Activated CD8-positive, alpha-beta T cell treated with anti-CD3 and anti-CD28 coated beads for 36 hours (primary cell): ENCODE measurements at regions not wholly inside any gene's neighbourhood (a gene's known extent, or its start where the extent isn't known, plus 50 kb on each side); places are given as distances from the start of the nearest gene placed in this dataset.

Experiments
- ATAC-seq: fragments of 200-7000 bp; cut with Tn5 transposase; one replicate; pipeline ENCODE4 v1.10.0; 2021; ENCODE audit warnings: mild to moderate bottlenecking, moderate library complexity
- CTCF ChIA-PET: fragments of 350-600 bp; sonication (Branson Sonifier 250); formaldehyde crosslinking; loops from one replicate; lab custom pipeline; 2021; ENCODE audit warnings: antibody characterized with exemption; lab: Charles Lee
- POLR2A ChIA-PET: fragments of 350-600 bp; sonication (Branson Sonifier 250); formaldehyde crosslinking; loops from one replicate; lab custom pipeline; 2021; ENCODE audit warnings: antibody characterized with exemption; lab: Charles Lee
- DNase-seq: peaks from one replicate; pipeline ENCODE4 v3.0.0-alpha.2; 2020
- H3K27ac Mint-ChIP-seq: one replicate; pipeline ENCODE4 v1.8.0; 2021; ENCODE audit warnings: mild to moderate bottlenecking, mixed read lengths
- H3K27me3 Mint-ChIP-seq: one replicate; pipeline ENCODE4 v1.8.0; 2021; ENCODE audit warnings: mixed read lengths
- H3K36me3 Mint-ChIP-seq: one replicate; pipeline ENCODE4 v1.8.0; 2021; ENCODE audit warnings: low read depth, mixed read lengths
- H3K4me1 Mint-ChIP-seq: one replicate; pipeline ENCODE4 v1.8.0; 2021; ENCODE audit warnings: low read depth, mixed read lengths
- H3K4me3 Mint-ChIP-seq: one replicate; pipeline ENCODE4 v1.8.0; 2021; ENCODE audit warnings: mild to moderate bottlenecking, moderate library complexity, mixed read lengths
- H3K9me3 Mint-ChIP-seq: one replicate; pipeline ENCODE4 v1.8.0; 2021; ENCODE audit warnings: mixed read lengths
- CTCF ChIP-seq: fragments of 200-600 bp; IDR thresholded peaks from one replicate; pipeline ENCODE4 v1.8.0; 2022; ENCODE audit warnings: antibody characterized with exemption, mild to moderate bottlenecking
- intact Hi-C: fragments of 100-400 bp; cut with micrococcal nuclease; formaldehyde crosslinking; loops from one replicate; pipeline ENCODE4 v1.10.0; 2022

- DNase-seq, result no peak
- no peak overlapping the region for H3K4me3 Mint-ChIP-seq
- H3K36me3 Mint-ChIP-seq, result no peaks in the 10 kb centered on the region
- no peak overlapping the region for H3K27ac Mint-ChIP-seq
- no peak for TF ChIP-seq CTCF
- no peak for ATAC-seq
- ChIA-PET POLR2A (no interaction called here), CTCF (no interaction called here)
- no peaks in the 10 kb centered on the region for H3K4me1 Mint-ChIP-seq
- H3K27me3 Mint-ChIP-seq, result no peaks in the 10 kb centered on the region
- intact Hi-C loops, result no loop called here
- peaks cover 11% of the 10 kb centered on the region for H3K9me3 Mint-ChIP-seq
These were observed 1402.0 kb upstream of the PIK3C3 start for GRCh38 chr18:40553029-40553428.

GRCh38 chr18:40546875-40547274, 1408.2 kb upstream of the PIK3C3 start:
- Mint-ChIP-seq H3K9me3 (peaks cover 5% of the 10 kb centered on the region), H3K36me3 (no peaks in the 10 kb centered on the region), H3K4me3 (no peak overlapping the region), H3K4me1 (no peaks in the 10 kb centered on the region), H3K27ac (no peak overlapping the region), H3K27me3 (no peaks in the 10 kb centered on the region)
- ChIA-PET CTCF (interaction anchor here (0.7 kb wide), 1 partner anchor 174 kb away, joined by 3 read pairs; no protein-coding TSS in a partner anchor), POLR2A (no interaction called here)
- no peak for TF ChIP-seq CTCF
- DNase-seq, result no peak
- intact Hi-C loops, result no loop called here
- ATAC-seq, result no peak

- Mint-ChIP-seq H3K9me3 (peaks cover 10% of the 10 kb centered on the region), H3K27me3 (no peaks in the 10 kb centered on the region), H3K27ac (no peak overlapping the region), H3K36me3 (no peaks in the 10 kb centered on the region), H3K4me3 (no peak overlapping the region), H3K4me1 (no peaks in the 10 kb centered on the region)
- intact Hi-C loops, result no loop called here
- POLR2A ChIA-PET, result no interaction called here
- CTCF ChIA-PET, result no interaction called here
- no peak for ATAC-seq
- no peak for TF ChIP-seq CTCF
- DNase-seq, result no peak
These were observed 1420.3 kb upstream of the PIK3C3 start for GRCh38 chr18:40534723-40535122.

- no peaks in the 10 kb centered on the region for H3K36me3 Mint-ChIP-seq
- peaks cover 8% of the 10 kb centered on the region for H3K9me3 Mint-ChIP-seq
- DNase-seq (no peak), ATAC-seq (no peak)
- no peaks in the 10 kb centered on the region for H3K4me1 Mint-ChIP-seq
- ChIA-PET CTCF (no interaction called here), POLR2A (no interaction called here)
- no peaks in the 10 kb centered on the region for H3K27me3 Mint-ChIP-seq
- TF ChIP-seq CTCF, result no peak
- intact Hi-C loops, result no loop called here
- no peak overlapping the region for H3K4me3 Mint-ChIP-seq
- H3K27ac Mint-ChIP-seq, result no peak overlapping the region
These were observed 1423.0 kb upstream of the PIK3C3 start for GRCh38 chr18:40532046-40532445.

GRCh38 chr18:40531051-40531450, 1424.0 kb upstream of the PIK3C3 start:
- no peak for ATAC-seq
- H3K9me3 Mint-ChIP-seq, result peaks cover 8% of the 10 kb centered on the region
- H3K4me1 Mint-ChIP-seq, result no peaks in the 10 kb centered on the region
- no peak for TF ChIP-seq CTCF
- no peaks in the 10 kb centered on the region for H3K36me3 Mint-ChIP-seq
- H3K27ac Mint-ChIP-seq, result no peak overlapping the region
- ChIA-PET POLR2A (no interaction called here), CTCF (no interaction called here)
- no peak overlapping the region for H3K4me3 Mint-ChIP-seq
- no peak for DNase-seq
- no peaks in the 10 kb centered on the region for H3K27me3 Mint-ChIP-seq
- intact Hi-C loops, result no loop called here
